Activated CD4-positive, alpha-beta T cell treated with anti-CD3 and anti-CD28 coated beads, Interleukin-2, amount 10 ng/mL, durations not matched to agents 7 days and 5 days (primary cell): ENCODE measurements at regions not wholly inside any gene's neighbourhood (a gene's known extent, or its start where the extent isn't known, plus 50 kb on each side); places are given as distances from the start of the nearest gene placed in this dataset.
A peak's percentile ranks its signal among the peaks of the same experiment; 100 is the strongest.

ENCODE experiments used
- CTCF ChIA-PET: fragments of 350-600 bp; sonication (Branson Sonifier 250); formaldehyde crosslinking; loops from one replicate; lab custom pipeline; 2021; ENCODE audit warnings: antibody characterized with exemption; lab: Charles Lee
- POLR2A ChIA-PET: fragments of 350-600 bp; sonication (Branson Sonifier 250); formaldehyde crosslinking; loops from one replicate; lab custom pipeline; 2021; ENCODE audit warnings: antibody characterized with exemption; lab: Charles Lee
- DNase-seq: peaks from one replicate; pipeline ENCODE4 v3.0.0-alpha.2; 2020
- H3K27ac Mint-ChIP-seq: one replicate; pipeline ENCODE4 v1.8.0; 2021; ENCODE audit warnings: mild to moderate bottlenecking, moderate library complexity, mixed read lengths
- H3K27me3 Mint-ChIP-seq: one replicate; pipeline ENCODE4 v1.8.0; 2021; ENCODE audit warnings: mixed read lengths
- H3K36me3 Mint-ChIP-seq: one replicate; pipeline ENCODE4 v1.8.0; 2021; ENCODE audit warnings: low read depth, mixed read lengths
- H3K4me1 Mint-ChIP-seq: one replicate; pipeline ENCODE4 v1.8.0; 2021; ENCODE audit warnings: mixed read lengths
- H3K4me3 Mint-ChIP-seq: one replicate; pipeline ENCODE4 v1.8.0; 2021; ENCODE audit warnings: mild to moderate bottlenecking, moderate library complexity, mixed read lengths
- H3K9me3 Mint-ChIP-seq: one replicate; pipeline ENCODE4 v1.8.0; 2021; ENCODE audit warnings: mixed read lengths

GRCh38 chr2:239816576-239817467 lies 208.3 kb downstream of the NDUFA10 start:
- Mint-ChIP-seq H3K27ac (no peak overlapping the region), H3K4me1 (no peaks in the 10 kb centered on the region), H3K9me3 (no peaks in the 10 kb centered on the region), H3K4me3 (no peak overlapping the region), H3K36me3 (no peaks in the 10 kb centered on the region), H3K27me3 (peaks cover 3% of the 10 kb centered on the region)
- ChIA-PET POLR2A (no interaction called here), CTCF (no interaction called here)
- DNase-seq, result no peak

GRCh38 chr2:239815671-239816070 lies 209.5 kb downstream of the NDUFA10 start:
- H3K9me3 Mint-ChIP-seq, result no peaks in the 10 kb centered on the region
- H3K4me1 Mint-ChIP-seq, result no peaks in the 10 kb centered on the region
- H3K4me3 Mint-ChIP-seq, result no peak overlapping the region
- ChIA-PET POLR2A (no interaction called here), CTCF (no interaction called here)
- H3K36me3 Mint-ChIP-seq, result no peaks in the 10 kb centered on the region
- DNase-seq, result no peak
- H3K27ac Mint-ChIP-seq, result no peak overlapping the region
- H3K27me3 Mint-ChIP-seq, result peaks cover 2% of the 10 kb centered on the region

DNA sequence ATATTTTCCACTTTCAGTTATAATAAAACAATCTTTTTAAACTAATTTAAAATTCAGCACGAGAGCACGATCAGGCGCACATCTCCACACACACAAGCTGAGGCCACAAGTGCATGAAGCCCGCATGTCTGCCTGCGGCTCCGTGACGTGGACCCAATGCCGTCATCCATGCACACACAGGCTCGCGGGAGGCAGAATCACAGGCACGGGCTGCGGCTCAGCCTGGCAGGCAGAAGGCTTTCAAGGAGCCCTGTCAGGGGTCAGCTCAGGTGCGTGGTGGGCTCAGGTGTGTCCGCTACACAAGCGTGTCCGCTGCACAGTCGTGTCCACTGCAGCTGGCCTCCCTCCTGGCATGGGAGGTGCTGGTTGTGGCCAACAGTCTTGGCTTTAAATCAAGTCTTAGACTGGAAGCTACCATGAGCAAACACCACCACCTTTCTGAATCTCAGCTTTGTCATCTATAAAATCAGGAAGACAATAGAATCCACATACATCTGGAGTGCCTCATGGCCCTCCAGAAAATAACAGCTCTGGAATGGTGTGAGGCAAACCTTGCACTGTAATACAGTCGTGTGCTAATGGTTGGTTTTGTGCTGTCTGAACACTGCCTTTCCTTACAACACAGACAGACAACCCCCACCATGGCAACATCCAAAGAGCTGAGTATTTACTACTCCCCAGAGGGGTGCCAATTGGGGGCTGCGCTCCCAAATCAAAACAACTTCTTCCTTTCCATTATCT lies 210.1 kb downstream of the NDUFA10 start:
- no peak for DNase-seq
- Mint-ChIP-seq H3K4me3 (no peak overlapping the region), H3K27ac (no peak overlapping the region), H3K36me3 (no peaks in the 10 kb centered on the region), H3K4me1 (no peaks in the 10 kb centered on the region), H3K27me3 (no peaks in the 10 kb centered on the region), H3K9me3 (no peaks in the 10 kb centered on the region)
- CTCF ChIA-PET, result interaction anchor here (0.8 kb wide), 1 partner anchor 9 kb away, joined by 3 read pairs; no protein-coding TSS in a partner anchor
- POLR2A ChIA-PET, result no interaction called here

DNA sequence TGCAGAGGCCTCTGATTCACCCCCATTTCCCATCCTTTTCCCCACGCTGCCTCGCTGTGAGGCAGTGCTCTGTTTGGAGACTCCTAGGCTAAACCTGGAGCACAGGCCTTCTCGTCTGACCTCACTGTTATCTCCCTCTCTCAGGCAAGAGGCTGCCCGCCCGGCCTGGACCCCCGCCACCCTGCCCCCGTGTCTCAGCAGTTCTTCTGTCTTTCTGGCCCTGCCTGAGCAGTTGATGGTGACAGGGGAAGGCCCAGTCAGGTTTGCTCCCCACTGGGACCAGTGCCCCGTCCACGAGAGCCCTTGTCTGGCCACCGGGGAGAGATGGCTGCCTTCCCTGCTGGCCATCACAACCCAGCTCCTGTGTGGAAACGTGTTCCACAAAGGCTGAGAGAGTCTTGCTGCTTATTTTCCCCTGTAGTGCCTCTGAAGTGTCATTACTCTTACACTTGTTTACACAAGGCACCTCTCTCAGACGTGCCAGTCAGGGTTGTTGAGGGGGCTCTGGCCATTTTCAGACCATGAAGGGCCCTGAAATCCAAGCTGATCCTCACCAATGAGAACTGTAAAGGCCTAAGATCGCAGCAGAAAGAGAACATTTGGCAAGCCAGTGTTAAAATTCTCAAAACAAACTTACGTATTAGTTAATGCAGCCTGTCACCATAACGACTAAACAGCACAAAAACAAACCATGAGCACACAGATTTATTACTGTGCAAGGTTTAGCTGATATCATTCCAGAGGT lies 210.9 kb downstream of the NDUFA10 start:
- Mint-ChIP-seq H3K27ac (no peak overlapping the region), H3K4me1 (no peaks in the 10 kb centered on the region), H3K36me3 (no peaks in the 10 kb centered on the region), H3K9me3 (no peaks in the 10 kb centered on the region), H3K4me3 (no peak overlapping the region), H3K27me3 (no peaks in the 10 kb centered on the region)
- no peak for DNase-seq
- ChIA-PET CTCF (interaction anchor here (0.6 to 0.8 kb wide), 2 partner anchors 9 to 21 kb away, joined by 3 to 4 read pairs; no protein-coding TSS in a partner anchor), POLR2A (no interaction called here)

GRCh38 chr2:239813261-239814115 lies 211.7 kb downstream of the NDUFA10 start:
- Mint-ChIP-seq H3K27me3 (no peaks in the 10 kb centered on the region), H3K4me3 (no peak overlapping the region), H3K4me1 (no peaks in the 10 kb centered on the region), H3K36me3 (no peaks in the 10 kb centered on the region), H3K27ac (no peak overlapping the region), H3K9me3 (no peaks in the 10 kb centered on the region)
- CTCF ChIA-PET, result interaction anchor here (0.6 kb wide), 1 partner anchor 21 kb away, joined by 4 read pairs; no protein-coding TSS in a partner anchor
- POLR2A ChIA-PET, result no interaction called here
- DNase-seq, result no peak

DNA sequence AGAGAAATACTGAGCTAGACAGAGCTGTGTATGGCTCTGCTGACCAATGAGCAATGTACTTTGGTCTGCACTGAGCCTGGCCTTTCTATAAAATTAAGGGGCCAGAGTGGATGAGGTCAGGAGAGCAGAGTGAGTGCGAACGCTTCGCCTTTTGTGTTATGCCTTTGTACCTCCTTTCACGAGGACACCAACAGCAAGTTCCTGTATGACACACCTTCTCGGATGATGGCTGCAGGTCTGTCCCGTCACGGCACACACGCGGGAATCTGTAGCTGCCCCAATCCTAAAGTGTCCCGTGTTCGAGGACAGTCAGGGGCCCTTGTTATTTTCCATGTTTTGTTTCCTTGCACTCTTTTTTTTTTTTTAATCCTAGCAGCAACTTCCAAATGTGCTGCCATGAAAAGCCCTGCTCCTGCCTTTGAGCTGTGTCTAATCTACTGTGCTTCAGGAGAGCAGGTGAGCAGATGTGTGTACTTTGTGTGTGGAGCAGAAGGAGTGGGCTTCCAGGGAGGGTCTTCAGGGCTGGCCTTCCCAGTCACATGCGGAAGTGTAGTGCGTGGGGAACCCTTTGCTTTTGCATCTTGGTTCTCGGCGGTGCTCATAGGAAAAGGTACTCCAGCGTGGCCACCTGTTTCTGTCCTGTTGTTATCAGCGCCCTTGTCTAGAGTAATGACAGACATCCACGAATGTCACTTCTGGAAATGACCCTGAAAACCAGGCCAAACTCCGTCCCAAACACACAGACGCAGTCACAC lies 213.2 kb downstream of the NDUFA10 start:
- CTCF ChIA-PET, result no interaction called here
- H3K4me3 Mint-ChIP-seq, result no peak overlapping the region
- H3K27me3 Mint-ChIP-seq, result no peaks in the 10 kb centered on the region
- no peak for DNase-seq
- H3K36me3 Mint-ChIP-seq, result no peaks in the 10 kb centered on the region
- H3K4me1 Mint-ChIP-seq, result no peaks in the 10 kb centered on the region
- H3K27ac Mint-ChIP-seq, result peak overlapping the region; percentile 33
- POLR2A ChIA-PET, result no interaction called here
- H3K9me3 Mint-ChIP-seq, result no peaks in the 10 kb centered on the region

DNA sequence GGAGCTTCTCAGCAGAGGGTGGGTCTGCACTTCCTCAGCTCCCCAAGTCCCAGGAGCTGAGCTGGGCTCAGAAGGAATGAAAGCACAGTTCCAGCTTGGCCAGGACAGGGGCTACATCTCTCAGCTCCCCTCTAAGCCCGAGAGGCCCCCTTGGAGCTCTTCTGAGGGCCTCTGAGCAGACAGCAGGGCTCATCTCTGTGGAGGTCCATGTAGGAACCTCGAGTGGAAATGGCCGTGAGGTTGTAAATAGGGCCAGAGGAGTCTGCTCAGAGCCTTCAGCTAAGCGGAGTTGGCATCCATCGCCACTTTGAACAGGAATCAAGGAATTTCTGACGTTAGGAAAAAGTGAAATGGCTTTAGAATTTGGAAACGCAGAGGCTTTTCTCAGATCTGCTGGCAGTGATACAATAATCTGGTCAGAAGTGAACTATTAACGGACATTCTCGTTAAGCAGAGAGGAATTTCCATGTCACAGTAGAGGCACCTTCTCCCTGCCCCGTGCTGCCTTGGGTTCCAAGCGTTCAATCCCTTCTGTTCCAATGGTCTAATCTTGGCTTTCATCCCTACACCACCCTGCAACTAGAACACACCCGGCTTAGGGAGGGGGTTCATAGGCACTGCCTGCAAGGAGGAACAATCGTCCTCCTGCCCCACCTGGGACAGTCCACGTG lies 213.9 kb downstream of the NDUFA10 start:
- Mint-ChIP-seq H3K9me3 (no peaks in the 10 kb centered on the region), H3K27ac (peak overlapping the region; percentile 33), H3K27me3 (no peaks in the 10 kb centered on the region), H3K36me3 (no peaks in the 10 kb centered on the region), H3K4me1 (no peaks in the 10 kb centered on the region), H3K4me3 (no peak overlapping the region)
- no peak for DNase-seq
- ChIA-PET POLR2A (no interaction called here), CTCF (no interaction called here)

- ChIA-PET POLR2A (no interaction called here), CTCF (no interaction called here)
- Mint-ChIP-seq H3K9me3 (no peaks in the 10 kb centered on the region), H3K4me1 (no peaks in the 10 kb centered on the region), H3K27me3 (no peaks in the 10 kb centered on the region), H3K36me3 (no peaks in the 10 kb centered on the region), H3K4me3 (no peak overlapping the region), H3K27ac (no peak overlapping the region)
- no peak for DNase-seq
Observed at GRCh38 chr2:239809391-239809790, 215.8 kb downstream of the NDUFA10 start.

DNA sequence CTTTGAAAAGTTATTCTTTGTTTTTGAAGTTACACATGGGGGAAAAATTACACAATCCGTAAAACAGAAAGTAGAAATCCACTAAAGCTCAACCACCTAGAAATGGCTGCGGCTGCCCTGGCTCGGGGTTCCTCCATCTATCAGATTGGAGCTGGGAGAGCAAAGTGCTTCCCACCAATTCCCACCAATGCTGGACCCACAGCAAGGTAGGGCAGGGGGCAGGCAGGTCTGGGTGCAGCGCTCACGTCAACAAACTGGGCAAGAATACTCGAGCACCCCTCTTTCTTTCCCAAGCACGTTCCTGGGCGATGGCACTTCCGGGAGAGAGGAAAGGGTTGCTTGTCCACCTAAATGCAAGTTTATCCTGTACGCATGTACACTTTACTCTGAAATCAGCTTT lies 217.6 kb downstream of the NDUFA10 start:
- Mint-ChIP-seq H3K27me3 (no peaks in the 10 kb centered on the region), H3K36me3 (no peaks in the 10 kb centered on the region), H3K4me1 (no peaks in the 10 kb centered on the region), H3K9me3 (no peaks in the 10 kb centered on the region), H3K27ac (peak overlapping the region; percentile 33), H3K4me3 (no peak overlapping the region)
- ChIA-PET CTCF (no interaction called here), POLR2A (no interaction called here)
- no peak for DNase-seq

DNA sequence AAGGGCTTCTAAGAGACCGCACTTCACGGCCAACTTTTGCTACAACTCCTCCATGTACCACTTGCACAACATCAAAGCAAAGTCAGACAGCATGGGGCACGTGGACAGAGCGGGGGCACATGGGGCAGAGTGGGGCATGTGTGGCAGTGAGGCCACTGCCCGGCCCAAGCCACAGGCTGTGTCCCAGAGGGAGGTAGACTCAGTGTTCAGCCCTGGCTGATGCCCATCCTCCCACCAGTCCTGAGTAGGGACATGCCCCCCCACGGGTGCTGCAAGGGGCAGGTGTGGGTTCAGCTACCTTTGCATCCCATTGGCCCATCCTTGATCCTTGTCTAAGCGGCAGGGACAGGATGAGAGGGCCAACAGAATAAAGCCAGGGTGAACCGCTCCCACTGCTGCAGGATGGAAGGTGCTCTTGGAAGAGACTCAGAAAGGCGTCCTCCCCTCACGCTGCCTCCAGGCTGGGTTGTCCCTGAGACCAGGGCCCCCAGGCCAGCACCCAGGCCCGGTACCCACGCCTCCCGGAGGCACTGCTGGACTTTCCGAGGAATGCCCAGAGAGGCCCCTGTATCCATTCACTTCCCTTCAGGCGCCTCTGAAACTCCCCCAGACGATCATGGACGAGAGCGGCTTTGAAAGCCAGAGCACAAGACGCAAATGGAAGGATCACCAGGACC lies 218.2 kb downstream of the NDUFA10 start:
- POLR2A ChIA-PET, result no interaction called here
- H3K36me3 Mint-ChIP-seq, result no peaks in the 10 kb centered on the region
- no peak overlapping the region for H3K4me3 Mint-ChIP-seq
- no peak overlapping the region for H3K27ac Mint-ChIP-seq
- CTCF ChIA-PET, result no interaction called here
- no peak for DNase-seq
- H3K27me3 Mint-ChIP-seq, result no peaks in the 10 kb centered on the region
- H3K9me3 Mint-ChIP-seq, result no peaks in the 10 kb centered on the region
- no peaks in the 10 kb centered on the region for H3K4me1 Mint-ChIP-seq

- POLR2A ChIA-PET, result no interaction called here
- Mint-ChIP-seq H3K27me3 (no peaks in the 10 kb centered on the region), H3K4me3 (no peak overlapping the region), H3K4me1 (no peaks in the 10 kb centered on the region), H3K27ac (no peak overlapping the region), H3K36me3 (no peaks in the 10 kb centered on the region), H3K9me3 (no peaks in the 10 kb centered on the region)
- CTCF ChIA-PET, result interaction anchor here (1.0 kb wide), 1 partner anchor 8 kb away, joined by 3 read pairs; no protein-coding TSS in a partner anchor
- no peak for DNase-seq
Observed at GRCh38 chr2:239806276-239806675, 218.9 kb downstream of the NDUFA10 start.
